Muscle of leg (tissue), 3 donors: ENCODE measurements at regions not wholly inside any gene's neighbourhood (a gene's known extent, or its start where the extent isn't known, plus 50 kb on each side); places are given as distances from the start of the nearest gene placed in this dataset.

Experiments
- DNase-seq: peaks from one replicate; pipeline ENCODE4 v3.0.0; 2013
- H3K27ac ChIP-seq: one replicate; pipeline ENCODE4 v1.5.1; 2013; ENCODE audit warnings: mild to moderate bottlenecking, low read length, control low read depth
- H3K27me3 ChIP-seq: one replicate; pipeline ENCODE4 v1.6.1; 2013; ENCODE audit warnings: low read length; ENCODE audit not compliant: control insufficient read depth, insufficient read depth
- H3K36me3 ChIP-seq: one replicate; pipeline ENCODE4 v1.6.1; 2013; ENCODE audit warnings: low read length; ENCODE audit not compliant: control insufficient read depth, insufficient read depth
- H3K4me1 ChIP-seq: one replicate; pipeline ENCODE4 v1.6.1; 2013; ENCODE audit warnings: low read length; ENCODE audit not compliant: control insufficient read depth, insufficient read depth
- H3K4me3 ChIP-seq: one replicate; pipeline ENCODE4 v1.5.1; 2013; ENCODE audit warnings: low read length, control low read depth
- H3K9me3 ChIP-seq: replicated peaks from 2 replicates; pipeline ENCODE4 v1.6.1; 2013; ENCODE audit warnings: low read depth, low read length; ENCODE audit not compliant: control insufficient read depth
- WGBS: methylation state at CpG from one replicate; pipeline ENCODE4 v1.1.5; 2013; ENCODE audit warnings: missing lambda C conversion rate; ENCODE audit not compliant: insufficient coverage; 5-methylcytosine and 5-hydroxymethylcytosine counted together

DNA sequence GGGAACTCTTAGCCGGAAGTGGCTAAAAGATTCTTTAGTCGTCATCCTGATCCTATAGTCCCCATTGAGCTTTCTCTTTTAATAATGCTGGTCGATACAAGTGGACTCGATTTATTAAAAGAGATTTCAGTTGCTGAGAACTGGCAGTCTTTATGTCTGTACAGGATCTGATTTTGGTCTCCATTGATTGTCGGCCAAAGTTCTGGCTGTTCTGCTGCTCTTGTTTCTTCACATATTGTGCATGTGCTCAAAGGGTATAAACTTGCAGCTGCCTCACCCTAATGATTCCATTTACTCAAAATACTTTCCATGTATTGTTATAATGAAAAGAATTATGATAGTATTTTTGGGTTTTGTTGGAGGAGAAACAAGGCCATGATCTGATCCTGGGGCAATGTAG, 100.7 kb upstream of the CTTNBP2 start:
- DNase-seq: peak; percentile 59

DNA sequence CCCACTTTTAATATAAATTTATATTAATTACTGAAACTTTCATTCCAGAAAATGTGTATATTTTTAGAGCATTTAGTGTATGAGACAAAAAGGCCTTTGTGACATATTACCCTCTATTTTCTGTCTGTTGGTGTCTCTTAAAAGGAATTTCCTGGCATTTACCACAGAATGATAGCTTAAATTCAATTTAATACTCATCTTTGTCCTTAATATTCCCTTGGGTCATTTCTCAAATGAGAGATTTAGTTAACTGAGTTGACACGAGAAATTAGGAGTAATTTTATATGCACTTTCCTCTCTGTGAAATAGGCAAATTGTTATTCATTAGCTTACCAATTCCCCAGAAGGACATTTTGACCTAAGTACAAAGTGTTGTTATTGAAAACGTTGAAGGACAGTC, 101.7 kb upstream of the CTTNBP2 start:
- Histone ChIP-seq H3K27me3 (no peaks in the 10 kb centered on the region), H3K4me3 (no peak overlapping the region), H3K4me1 (peaks cover 4% of the 10 kb centered on the region), H3K27ac (no peak overlapping the region), H3K9me3 (no peaks in the 10 kb centered on the region), H3K36me3 (no peaks in the 10 kb centered on the region)
- DNase-seq: peak; percentile 19
- WGBS: no CpG with 5 or more reads among the region's 2 CpGs

More for the DNA sequence above, 100.7 kb upstream of the CTTNBP2 start:
- no peaks in the 10 kb centered on the region for H3K9me3 ChIP-seq
- WGBS: 75% methylated on average over 2 of the region's 5 CpGs
- H3K27ac ChIP-seq: no peak overlapping the region
- no peak overlapping the region for H3K4me3 ChIP-seq
- H3K4me1 ChIP-seq: peaks cover 4% of the 10 kb centered on the region
- H3K27me3 ChIP-seq: no peaks in the 10 kb centered on the region
- no peaks in the 10 kb centered on the region for H3K36me3 ChIP-seq

DNA sequence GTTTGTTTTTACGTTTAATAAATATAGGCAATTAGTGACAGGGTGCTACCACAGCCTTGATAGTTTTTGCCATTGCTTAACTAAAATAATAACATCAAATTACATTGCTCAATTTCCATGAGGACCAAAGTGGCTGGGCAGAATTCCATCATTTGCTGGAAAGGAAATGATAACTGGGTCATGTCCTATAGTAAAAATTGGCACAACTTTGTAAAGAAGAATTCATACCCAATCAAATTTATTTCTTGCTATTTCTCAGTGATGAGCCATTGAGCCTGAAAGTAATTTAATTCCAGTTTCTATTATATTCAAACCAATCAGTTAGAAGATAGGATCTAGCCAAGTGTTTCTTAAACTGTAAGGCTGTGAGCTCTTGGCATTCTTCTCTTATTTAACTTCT, 102.2 kb upstream of the CTTNBP2 start:
- Histone ChIP-seq H3K36me3 (no peaks in the 10 kb centered on the region), H3K4me3 (no peak overlapping the region), H3K4me1 (peaks cover 4% of the 10 kb centered on the region), H3K27me3 (no peaks in the 10 kb centered on the region), H3K27ac (no peak overlapping the region), H3K9me3 (no peaks in the 10 kb centered on the region)
- DNase-seq: peak; percentile 82
- no CpG with 5 or more reads among the region's 1 CpG for WGBS

DNA sequence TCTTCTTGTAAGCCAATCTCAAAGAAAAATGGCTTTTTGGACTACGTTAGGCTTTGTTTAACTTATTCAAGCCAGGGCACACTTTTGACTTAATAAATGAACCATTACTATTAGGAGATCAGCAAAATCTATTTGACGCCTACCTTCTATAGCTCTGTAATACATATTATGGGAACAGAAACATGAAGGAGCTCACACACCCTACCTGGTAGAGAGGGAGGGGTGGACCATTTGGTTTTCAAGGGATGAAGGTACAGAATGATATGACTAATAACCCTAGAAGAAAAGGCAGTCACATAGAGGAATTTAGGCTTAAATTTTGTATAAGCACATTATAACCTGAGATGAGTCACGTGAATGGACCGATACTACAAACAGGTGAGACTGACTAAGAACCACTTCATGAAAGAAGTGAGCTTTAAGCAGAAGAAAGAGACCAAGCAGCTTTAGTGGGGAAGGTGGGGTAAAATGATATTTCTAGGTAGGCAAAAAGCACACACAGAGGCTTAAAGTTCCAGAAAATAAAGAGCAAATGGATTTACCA, 106.8 kb upstream of the CTTNBP2 start:
- DNase-seq: no peak
- Histone ChIP-seq H3K36me3 (no peaks in the 10 kb centered on the region), H3K9me3 (no peaks in the 10 kb centered on the region), H3K4me1 (no peaks in the 10 kb centered on the region), H3K27me3 (no peaks in the 10 kb centered on the region), H3K27ac (no peak overlapping the region), H3K4me3 (no peak overlapping the region)
- WGBS: no CpG with 5 or more reads among the region's 4 CpGs

DNA sequence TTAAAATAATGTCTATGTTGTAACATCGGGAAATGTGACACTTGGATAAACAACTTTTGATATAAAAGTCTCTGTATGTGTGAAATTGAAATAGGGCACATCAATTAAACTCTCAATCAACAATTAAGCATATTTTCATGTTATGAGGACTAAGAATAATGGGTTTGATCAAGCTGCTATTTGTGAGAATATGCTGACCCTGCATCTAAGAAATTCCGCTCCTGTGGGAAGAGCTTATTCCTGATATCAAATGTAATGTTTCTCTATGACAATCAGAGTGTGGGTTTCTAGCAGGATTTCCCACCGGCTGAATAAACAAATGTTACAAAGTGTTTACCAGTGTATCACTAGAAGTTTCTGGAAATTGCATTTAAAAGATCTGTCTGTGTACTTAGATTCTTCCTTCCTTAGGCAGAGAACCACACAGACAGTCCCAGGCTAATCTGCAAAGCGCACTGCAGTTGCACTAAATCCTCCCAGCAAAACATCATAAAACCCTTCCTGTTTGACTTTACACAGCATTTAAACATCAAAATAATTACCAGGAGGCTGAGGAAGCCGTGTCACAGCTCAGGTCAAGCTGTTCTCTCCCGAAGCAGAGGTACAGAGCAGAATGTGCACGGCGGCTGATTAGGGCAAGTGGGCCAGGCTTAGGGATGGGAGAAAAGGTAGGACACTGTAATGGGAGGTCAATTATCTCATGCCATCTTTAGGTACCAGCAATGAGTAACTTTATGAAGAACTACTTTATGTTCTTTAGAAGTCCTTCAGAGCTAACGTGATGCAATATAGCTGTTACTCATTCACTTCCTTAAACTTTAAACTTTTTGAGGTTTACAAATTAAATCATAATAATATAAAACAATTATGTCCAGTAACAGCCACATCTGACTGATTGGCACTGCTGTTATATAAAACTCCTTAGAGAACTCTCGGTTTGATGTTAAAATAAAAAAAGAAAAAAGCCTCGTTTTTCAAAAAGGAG, 109.1 kb upstream of the CTTNBP2 start:
- no peaks in the 10 kb centered on the region for H3K27me3 ChIP-seq
- no peak for DNase-seq
- WGBS: 43% methylated on average over 2 of the region's 11 CpGs
- no peaks in the 10 kb centered on the region for H3K4me1 ChIP-seq
- H3K9me3 ChIP-seq: no peaks in the 10 kb centered on the region
- no peaks in the 10 kb centered on the region for H3K36me3 ChIP-seq
- no peak overlapping the region for H3K27ac ChIP-seq
- H3K4me3 ChIP-seq: no peak overlapping the region

DNA sequence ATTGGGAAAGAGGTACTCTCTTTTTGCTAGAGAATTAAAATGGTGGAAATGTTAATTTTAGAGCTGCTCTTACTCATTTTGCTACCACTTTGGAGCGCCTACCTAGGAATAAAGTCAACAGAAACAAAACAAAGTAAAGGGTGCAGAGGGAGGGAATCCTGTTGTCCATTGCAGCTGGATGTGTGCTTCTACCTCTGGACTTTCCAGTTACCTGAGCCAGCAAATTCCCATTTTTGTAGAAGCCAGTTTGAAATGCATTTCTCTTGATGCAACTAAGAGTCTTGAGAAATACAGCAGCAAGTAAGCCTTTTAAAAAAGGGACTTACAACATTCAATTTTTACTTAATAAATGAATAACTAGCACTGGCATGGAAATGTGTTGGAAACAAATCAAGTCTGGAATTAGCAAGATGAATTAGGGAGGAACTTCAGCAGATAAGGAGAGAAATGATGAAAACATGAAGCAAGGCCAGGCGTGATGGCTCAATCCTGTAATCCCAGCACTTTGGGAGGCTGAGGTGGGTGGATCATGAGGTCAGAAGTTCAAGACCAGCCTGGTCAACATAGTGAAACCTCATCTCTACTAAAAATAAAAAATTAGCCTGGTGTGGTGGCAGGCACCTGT, 113.5 kb upstream of the CTTNBP2 start:
- H3K4me3 ChIP-seq: no peak overlapping the region
- H3K27me3 ChIP-seq: no peaks in the 10 kb centered on the region
- no peak overlapping the region for H3K27ac ChIP-seq
- H3K9me3 ChIP-seq: no peaks in the 10 kb centered on the region
- no peaks in the 10 kb centered on the region for H3K4me1 ChIP-seq
- whole genome bisulfite sequencing: no CpG with 5 or more reads among the region's 2 CpGs
- H3K36me3 ChIP-seq: no peaks in the 10 kb centered on the region
- no peak for DNase-seq

DNA sequence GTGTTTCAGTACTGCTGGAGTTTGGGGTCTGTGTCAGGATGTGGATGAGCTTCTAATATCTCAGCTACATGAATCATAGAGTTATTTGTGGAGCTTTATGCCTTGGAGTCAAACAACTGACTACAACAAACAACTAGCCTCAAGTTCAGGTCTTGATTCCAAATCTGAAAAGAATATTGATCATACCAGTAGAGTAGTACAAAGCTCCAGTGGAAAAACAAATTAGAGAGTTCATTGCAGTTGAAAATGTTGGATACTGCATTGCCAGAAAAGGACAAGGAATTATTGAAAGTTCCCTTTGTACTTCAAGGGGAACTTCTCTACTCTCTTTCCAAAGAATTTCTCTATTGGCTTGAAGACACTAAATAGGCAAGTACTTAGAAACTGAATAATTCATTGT, 117.6 kb upstream of the CTTNBP2 start:
- no peak for DNase-seq
- Histone ChIP-seq H3K27me3 (no peaks in the 10 kb centered on the region), H3K4me1 (no peaks in the 10 kb centered on the region), H3K27ac (no peak overlapping the region), H3K4me3 (no peak overlapping the region), H3K36me3 (no peaks in the 10 kb centered on the region), H3K9me3 (no peaks in the 10 kb centered on the region)

DNA sequence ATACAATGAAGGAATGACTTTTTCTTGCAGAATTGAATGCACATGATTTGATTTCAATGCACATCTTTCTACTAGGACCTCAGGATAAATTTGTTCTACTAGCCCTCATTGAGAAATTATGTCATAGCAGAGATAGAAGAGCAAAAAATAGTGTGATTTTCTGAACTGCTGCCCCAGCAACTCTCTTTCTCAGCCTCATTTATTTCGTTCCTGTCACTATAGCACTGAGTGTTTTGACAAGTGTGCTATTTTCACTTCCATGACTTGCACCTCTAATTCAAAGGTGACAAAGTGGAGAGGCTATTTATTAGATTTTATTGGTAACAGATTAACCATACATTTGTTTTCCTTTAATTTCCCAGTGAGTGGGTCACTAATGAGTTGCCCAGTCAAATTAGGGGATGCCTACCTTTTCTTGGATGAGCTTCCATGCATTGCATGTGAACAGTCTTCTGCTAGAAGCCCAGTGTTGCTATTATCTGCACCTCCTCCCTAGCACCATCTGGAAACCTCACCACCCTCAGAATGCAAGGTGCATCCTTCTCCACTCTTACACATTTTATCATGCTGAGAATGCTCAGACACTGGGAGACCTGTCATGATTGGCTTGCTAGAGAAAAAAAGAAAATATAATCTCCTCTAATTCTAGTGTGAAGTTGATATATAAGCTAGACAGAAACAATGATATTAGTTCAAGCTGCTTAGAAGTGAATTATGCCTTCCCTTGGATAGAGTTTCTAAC, 119.6 kb upstream of the CTTNBP2 start:
- no peak for DNase-seq
- Histone ChIP-seq H3K27ac (no peak overlapping the region), H3K9me3 (no peaks in the 10 kb centered on the region), H3K27me3 (no peaks in the 10 kb centered on the region), H3K4me1 (no peaks in the 10 kb centered on the region), H3K36me3 (no peaks in the 10 kb centered on the region), H3K4me3 (no peak overlapping the region)
- no CpG with 5 or more reads among the region's 1 CpG for WGBS

DNA sequence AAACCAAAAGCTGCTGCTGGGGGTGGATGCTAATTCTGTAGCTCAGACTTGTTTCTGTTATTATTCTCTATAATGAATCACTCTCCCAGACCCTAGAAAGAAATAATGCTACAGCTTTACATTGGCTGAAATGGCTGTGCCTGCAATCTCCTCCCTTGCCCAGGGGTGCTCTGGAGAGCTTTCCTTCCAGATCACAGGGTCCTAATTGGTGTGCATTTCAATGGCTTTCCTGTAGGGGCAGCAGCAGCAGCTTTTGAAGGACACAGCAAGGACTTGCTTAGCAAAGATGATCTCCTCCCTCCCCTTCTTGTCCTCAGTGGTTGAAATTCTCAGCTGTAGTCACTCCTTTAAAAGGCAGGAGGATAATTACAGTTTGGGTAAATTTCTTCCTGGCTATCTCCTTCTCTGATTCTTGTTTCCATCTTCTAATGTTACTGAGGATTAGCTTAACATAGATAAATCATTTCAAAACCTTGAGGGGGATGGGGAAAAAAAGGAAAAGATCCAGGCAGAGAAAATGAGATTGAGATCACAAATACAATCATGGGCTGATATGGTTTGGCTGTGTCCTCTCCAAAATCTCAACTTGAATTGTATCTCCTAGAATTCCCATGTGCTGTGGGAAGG, 120.2 kb upstream of the CTTNBP2 start:
- H3K9me3 ChIP-seq: no peaks in the 10 kb centered on the region
- peak; percentile 19 for DNase-seq
- no peaks in the 10 kb centered on the region for H3K27me3 ChIP-seq
- H3K4me3 ChIP-seq: no peak overlapping the region
- no peaks in the 10 kb centered on the region for H3K36me3 ChIP-seq
- H3K4me1 ChIP-seq: no peaks in the 10 kb centered on the region
- H3K27ac ChIP-seq: no peak overlapping the region
